ENCODE measurements at regions not wholly inside any gene's neighbourhood (a gene's known extent, or its start where the extent isn't known, plus 50 kb on each side); places are given as distances from the start of the nearest gene placed in this dataset.
"Not testable (repeated sequence)": the region's sequence is repeated elsewhere in the genome, so short reads cannot be mapped to it uniquely, and the experiment has no call there.

DNA sequence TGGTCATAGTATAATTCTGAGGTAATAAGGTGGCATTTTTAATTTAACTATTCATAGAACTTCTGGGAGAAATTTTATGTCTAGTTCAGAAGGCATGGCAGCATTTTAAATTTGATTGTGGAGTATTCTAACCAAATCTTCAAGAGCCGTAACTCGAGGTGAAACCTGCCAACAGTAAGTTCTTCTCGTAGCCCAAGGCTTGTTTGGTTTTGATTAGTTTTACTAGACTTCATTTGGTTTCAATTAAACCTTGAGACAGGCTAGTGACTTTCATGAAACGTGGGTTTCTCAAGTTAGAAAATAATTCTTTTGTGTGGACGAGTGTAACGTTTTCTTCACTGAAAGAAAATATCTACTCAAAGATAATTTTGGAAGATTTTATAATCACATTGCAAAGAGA, 395.5 kb downstream of the USP25 start:
- H2AFZ ChIP-seq, result peak overlapping the region; percentile 47
- no peaks in the 10 kb centered on the region for H3K36me3 ChIP-seq (ENCODE audit: low read depth)
- H3K9me2 ChIP-seq (ENCODE audit: insufficient read depth), result no peaks in the 10 kb centered on the region
- no peaks in the 10 kb centered on the region for H3K27me3 ChIP-seq (replicated peaks; ENCODE audit: insufficient read depth)
- peaks cover 30% of the 10 kb centered on the region for H3K4me1 ChIP-seq (ENCODE audit: insufficient read depth)
- peak; percentile 62 for DNase-seq
- H3K79me2 ChIP-seq (ENCODE audit: insufficient read depth), result no peaks in the 10 kb centered on the region; the same call in none of the 2 replicates
- no peaks in the 10 kb centered on the region for H4K20me1 ChIP-seq (ENCODE audit: insufficient read depth)
- TF ChIP-seq EZH2 (IDR thresholded peaks at IDR 0.05; ENCODE audit: insufficient read depth, poor library complexity, severe bottlenecking) (no peak), EZH2phosphoT487 (IDR thresholded peaks at IDR 0.05; ENCODE audit: insufficient read depth, low read depth) (no peak)
- no peaks in the 10 kb centered on the region for H3K9me3 ChIP-seq (ENCODE audit: low read depth)
- H3K27ac ChIP-seq, result peak overlapping the region; percentile 83
- H3K4me2 ChIP-seq (ENCODE audit: unreplicated experiment), result peak overlapping the region; percentile 90
- peaks cover 20% of the 10 kb centered on the region for H3F3A ChIP-seq (ENCODE audit: insufficient read depth)
- H3K9ac ChIP-seq, result peak overlapping the region; percentile 60
- in situ Hi-C loops (cut with MboI), result no loop called here
- peak overlapping the region; percentile 65 for H3K4me3 ChIP-seq
- 1 to 2% methylated on average over 6 of the region's 6 CpGs for WGBS, 2 experiments (ENCODE audit: low coverage in 1 of 2, low lambda C conversion rate in 2 of 2, missing lambda C conversion rate in 2 of 2)

- H3K36me3 ChIP-seq (ENCODE audit: low read depth); H3K79me2 ChIP-seq (ENCODE audit: insufficient read depth); H3F3A ChIP-seq (ENCODE audit: insufficient read depth); H3K27me3 ChIP-seq (replicated peaks; ENCODE audit: insufficient read depth); H4K20me1 ChIP-seq (ENCODE audit: insufficient read depth); H3K4me2 ChIP-seq (ENCODE audit: unreplicated experiment); H3K4me1 ChIP-seq (ENCODE audit: insufficient read depth); H3K27ac ChIP-seq; H2AFZ ChIP-seq; H3K4me3 ChIP-seq; in situ Hi-C loops (cut with MboI); H3K9me3 ChIP-seq (ENCODE audit: low read depth); H3K9me2 ChIP-seq (ENCODE audit: insufficient read depth); DNase-seq; H3K9ac ChIP-seq: not testable (repeated sequence)
- WGBS, 2 experiments (ENCODE audit: low coverage in 1 of 2, low lambda C conversion rate in 2 of 2, missing lambda C conversion rate in 2 of 2), result 83 to 85% methylated on average over 7 to 8 of the region's 8 CpGs
These were observed 402.7 kb downstream of the USP25 start for GRCh38 chr21:16132453-16132852.

DNA sequence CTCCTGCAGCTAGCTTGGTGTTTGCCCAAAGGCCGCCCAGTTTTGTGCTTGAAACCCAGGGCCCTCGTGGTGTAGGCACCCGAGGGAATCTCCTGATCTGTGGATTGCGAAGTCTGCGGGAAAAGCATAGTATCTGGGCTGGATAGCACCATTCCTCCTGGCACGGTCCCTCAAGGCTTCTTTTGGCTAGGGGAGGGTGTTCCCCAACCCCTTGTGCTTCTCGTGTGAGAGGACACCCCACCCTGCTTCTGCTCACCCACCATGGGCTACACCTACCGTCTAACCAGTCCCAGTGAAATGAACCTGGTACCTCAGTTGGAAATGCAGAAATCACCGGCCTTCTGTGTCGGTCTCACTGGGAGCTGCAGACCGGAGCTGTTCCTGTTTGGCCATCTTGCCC, 403.5 kb downstream of the USP25 start:
- no peak for DNase-seq
- H3K79me2 ChIP-seq (ENCODE audit: insufficient read depth), result no peaks in the 10 kb centered on the region; the same call in 1 of the 2 replicates
- H2AFZ ChIP-seq, result no peak overlapping the region
- 93 to 96% methylated on average over 11 of the region's 11 CpGs for WGBS, 2 experiments (ENCODE audit: low coverage in 1 of 2, low lambda C conversion rate in 2 of 2, missing lambda C conversion rate in 2 of 2)
- no peak overlapping the region for H3K4me2 ChIP-seq (ENCODE audit: unreplicated experiment)
- in situ Hi-C loops (cut with MboI), result no loop called here
- H3F3A ChIP-seq (ENCODE audit: insufficient read depth), result no peaks in the 10 kb centered on the region; the same call in 1 of the 2 replicates
- H3K27me3 ChIP-seq (replicated peaks; ENCODE audit: insufficient read depth), result no peaks in the 10 kb centered on the region
- no peaks in the 10 kb centered on the region for H4K20me1 ChIP-seq (ENCODE audit: insufficient read depth)
- no peaks in the 10 kb centered on the region for H3K9me3 ChIP-seq (ENCODE audit: low read depth)
- no peaks in the 10 kb centered on the region for H3K4me1 ChIP-seq (ENCODE audit: insufficient read depth)
- H3K9ac ChIP-seq, result no peak overlapping the region
- no peak overlapping the region for H3K27ac ChIP-seq
- no peaks in the 10 kb centered on the region for H3K36me3 ChIP-seq (ENCODE audit: low read depth)
- no peaks in the 10 kb centered on the region for H3K9me2 ChIP-seq (ENCODE audit: insufficient read depth)
- TF ChIP-seq EZH2phosphoT487 (IDR thresholded peaks at IDR 0.05; ENCODE audit: insufficient read depth, low read depth) (no peak), EZH2 (IDR thresholded peaks at IDR 0.05; ENCODE audit: insufficient read depth, poor library complexity, severe bottlenecking) (no peak)
- no peak overlapping the region for H3K4me3 ChIP-seq

DNA sequence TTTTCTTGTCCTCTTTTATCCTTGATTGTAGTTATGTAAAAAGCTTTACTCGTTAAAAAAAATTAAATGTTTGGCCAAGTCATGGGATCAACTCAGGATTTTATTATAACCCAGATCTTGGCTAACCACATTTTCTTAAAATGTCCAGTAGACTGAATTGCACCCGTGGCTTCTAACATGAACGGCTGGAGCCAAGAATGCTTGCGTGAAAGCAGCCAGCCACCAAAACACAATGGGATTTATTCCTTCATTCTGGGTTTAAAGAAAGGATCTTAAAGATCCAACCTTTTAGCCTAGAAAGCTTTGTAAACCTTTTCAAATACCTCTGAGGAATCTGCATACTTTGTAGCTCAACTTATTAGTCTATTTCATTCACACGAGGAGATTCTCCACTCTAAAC, 404.4 kb downstream of the USP25 start:
- Histone ChIP-seq H4K20me1 (ENCODE audit: insufficient read depth) (no peaks in the 10 kb centered on the region), H3K4me2 (ENCODE audit: unreplicated experiment) (no peak overlapping the region), H3K9me3 (ENCODE audit: low read depth) (no peaks in the 10 kb centered on the region), H3K4me1 (ENCODE audit: insufficient read depth) (no peaks in the 10 kb centered on the region), H3K36me3 (ENCODE audit: low read depth) (no peaks in the 10 kb centered on the region), H3K27ac (no peak overlapping the region), H2AFZ (no peak overlapping the region), H3K79me2 (ENCODE audit: insufficient read depth) (no peaks in the 10 kb centered on the region; the same call in 1 of the 2 replicates), H3K4me3 (no peak overlapping the region), H3F3A (ENCODE audit: insufficient read depth) (no peaks in the 10 kb centered on the region; the same call in 1 of the 2 replicates), H3K27me3 (replicated peaks; ENCODE audit: insufficient read depth) (no peaks in the 10 kb centered on the region), H3K9me2 (ENCODE audit: insufficient read depth) (no peaks in the 10 kb centered on the region), H3K9ac (no peak overlapping the region)
- in situ Hi-C loops (cut with MboI), result no loop called here
- WGBS, 2 experiments (ENCODE audit: low coverage in 1 of 2, low lambda C conversion rate in 2 of 2, missing lambda C conversion rate in 2 of 2), result 34 to 44% methylated on average over 5 of the region's 5 CpGs
- TF ChIP-seq EZH2phosphoT487 (IDR thresholded peaks at IDR 0.05; ENCODE audit: insufficient read depth, low read depth) (no peak), EZH2 (IDR thresholded peaks at IDR 0.05; ENCODE audit: insufficient read depth, poor library complexity, severe bottlenecking) (no peak)
- DNase-seq, result no peak

DNA sequence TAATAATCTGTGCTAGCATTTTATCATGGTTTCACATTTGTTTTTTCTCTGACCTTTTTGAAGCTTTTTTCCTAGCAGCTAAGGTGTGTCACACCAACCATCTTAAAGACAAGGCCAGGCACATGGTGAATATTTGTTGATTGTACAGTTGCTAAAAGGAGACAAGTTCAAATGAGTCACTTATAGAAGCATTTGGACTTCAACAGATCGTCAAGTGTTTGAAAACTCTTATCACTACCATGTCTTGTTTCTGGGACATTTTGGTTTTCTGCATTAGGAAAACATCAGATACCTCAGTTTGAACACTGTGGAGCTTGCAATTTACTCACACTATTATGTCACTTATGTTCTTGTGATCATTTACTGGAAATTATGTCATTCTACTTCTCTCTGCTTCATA, 407.3 kb downstream of the USP25 start:
- no peak overlapping the region for H2AFZ ChIP-seq
- H3K9me2 ChIP-seq (ENCODE audit: insufficient read depth), result no peaks in the 10 kb centered on the region
- TF ChIP-seq EZH2phosphoT487 (IDR thresholded peaks at IDR 0.05; ENCODE audit: insufficient read depth, low read depth) (no peak), EZH2 (IDR thresholded peaks at IDR 0.05; ENCODE audit: insufficient read depth, poor library complexity, severe bottlenecking) (no peak)
- H3K36me3 ChIP-seq (ENCODE audit: low read depth), result no peaks in the 10 kb centered on the region
- H3F3A ChIP-seq (ENCODE audit: insufficient read depth), result no peaks in the 10 kb centered on the region; the same call in 1 of the 2 replicates
- no peaks in the 10 kb centered on the region for H3K79me2 ChIP-seq (ENCODE audit: insufficient read depth)
- no peak overlapping the region for H3K9ac ChIP-seq
- no peaks in the 10 kb centered on the region for H3K4me1 ChIP-seq (ENCODE audit: insufficient read depth)
- no peaks in the 10 kb centered on the region for H3K9me3 ChIP-seq (ENCODE audit: low read depth)
- no peak overlapping the region for H3K4me2 ChIP-seq (ENCODE audit: unreplicated experiment)
- WGBS, 2 experiments (ENCODE audit: low coverage in 1 of 2, low lambda C conversion rate in 2 of 2, missing lambda C conversion rate in 2 of 2), result 80 to 90% methylated on average over 1 of the region's 1 CpG
- in situ Hi-C loops (cut with MboI), result no loop called here
- H3K4me3 ChIP-seq, result no peak overlapping the region
- H3K27ac ChIP-seq, result no peak overlapping the region
- no peaks in the 10 kb centered on the region for H4K20me1 ChIP-seq (ENCODE audit: insufficient read depth)
- DNase-seq, result no peak
- H3K27me3 ChIP-seq (replicated peaks; ENCODE audit: insufficient read depth), result no peaks in the 10 kb centered on the region

Measured in GM23248 (cell line).